Nephron (organoid): ENCODE measurements at regions not wholly inside any gene's neighbourhood (a gene's known extent, or its start where the extent isn't known, plus 50 kb on each side); places are given as distances from the start of the nearest gene placed in this dataset.

Source experiments
- H3K27ac Mint-ChIP-seq, 3 experiments: 2 replicates each; pipeline ENCODE4 v1.8.0; 2020; ENCODE audit warnings: mixed read lengths in 3 of 3, mild to moderate bottlenecking in 2 of 3, moderate library complexity in 1 of 3
- H3K27me3 Mint-ChIP-seq: 2 replicates; pipeline ENCODE4 v1.8.0; 2021; ENCODE audit warnings: low read depth, mild to moderate bottlenecking, moderate library complexity, mixed read lengths
- H3K36me3 Mint-ChIP-seq: 2 replicates; pipeline ENCODE4 v1.8.0; 2020; ENCODE audit warnings: low read depth, mixed read lengths
- H3K4me1 Mint-ChIP-seq: 2 replicates; pipeline ENCODE4 v1.8.0; 2020; ENCODE audit warnings: mixed read lengths
- H3K4me3 Mint-ChIP-seq, 3 experiments: 2 replicates each; pipeline ENCODE4 v1.8.0; 2020; ENCODE audit warnings: mild to moderate bottlenecking in 3 of 3, mixed read lengths in 3 of 3, moderate library complexity in 2 of 3
- H3K9me3 Mint-ChIP-seq: 2 replicates; pipeline ENCODE4 v1.8.0; 2020; ENCODE audit warnings: mixed read lengths
- TF ChIP-seq, protein P1 (sequence below), 3 experiments: fragments of 200-600 bp; sonication (generic); IDR thresholded peaks; one replicate each; pipeline ENCODE4 v1.5.0; 2021; ENCODE audit warnings: antibody characterized with exemption in 3 of 3; ENCODE audit not compliant: unreplicated experiment in 3 of 3

DNA sequence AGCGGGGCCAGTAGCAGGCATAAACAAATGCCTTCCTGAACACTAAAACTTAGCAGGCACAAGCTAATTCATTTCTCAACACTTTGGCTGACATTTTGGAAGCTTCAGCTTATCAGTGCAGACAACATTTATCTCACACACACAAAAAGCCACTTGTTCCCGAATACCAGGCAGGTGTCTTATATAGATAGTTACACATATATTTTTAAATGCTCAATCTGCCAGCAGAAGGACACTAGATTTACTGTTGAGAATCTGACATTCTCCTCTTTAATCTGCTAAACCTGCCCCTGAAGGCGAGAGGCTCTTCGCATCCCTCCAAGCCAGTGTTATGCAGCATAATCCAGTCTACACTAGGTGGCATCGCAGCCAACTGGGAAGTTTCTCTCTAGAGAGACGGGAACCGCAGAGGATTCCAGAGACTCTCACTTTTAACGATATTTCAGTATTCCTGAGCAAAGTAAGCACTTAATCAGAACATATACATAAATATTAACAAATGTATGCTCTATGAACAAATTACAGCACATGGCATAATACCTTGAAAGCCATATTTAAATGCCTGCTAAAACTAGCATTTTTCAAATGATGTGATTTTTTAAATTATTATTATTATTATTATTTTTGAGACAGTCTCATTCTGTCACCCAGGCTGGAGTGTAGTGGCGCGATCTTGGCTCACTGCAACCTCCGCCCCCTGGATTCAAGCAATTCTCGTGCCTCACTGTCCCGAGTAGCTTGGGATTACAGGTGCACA, 90.2 kb upstream of the SCG2 start:
- Mint-ChIP-seq H3K36me3 (no peaks in the 10 kb centered on the region), H3K27me3 (no peaks in the 10 kb centered on the region), H3K27ac (no peak overlapping the region), H3K4me3 (no peak overlapping the region), H3K9me3 (no peaks in the 10 kb centered on the region), H3K4me1 (no peaks in the 10 kb centered on the region)
- TF ChIP-seq, protein P1, sequence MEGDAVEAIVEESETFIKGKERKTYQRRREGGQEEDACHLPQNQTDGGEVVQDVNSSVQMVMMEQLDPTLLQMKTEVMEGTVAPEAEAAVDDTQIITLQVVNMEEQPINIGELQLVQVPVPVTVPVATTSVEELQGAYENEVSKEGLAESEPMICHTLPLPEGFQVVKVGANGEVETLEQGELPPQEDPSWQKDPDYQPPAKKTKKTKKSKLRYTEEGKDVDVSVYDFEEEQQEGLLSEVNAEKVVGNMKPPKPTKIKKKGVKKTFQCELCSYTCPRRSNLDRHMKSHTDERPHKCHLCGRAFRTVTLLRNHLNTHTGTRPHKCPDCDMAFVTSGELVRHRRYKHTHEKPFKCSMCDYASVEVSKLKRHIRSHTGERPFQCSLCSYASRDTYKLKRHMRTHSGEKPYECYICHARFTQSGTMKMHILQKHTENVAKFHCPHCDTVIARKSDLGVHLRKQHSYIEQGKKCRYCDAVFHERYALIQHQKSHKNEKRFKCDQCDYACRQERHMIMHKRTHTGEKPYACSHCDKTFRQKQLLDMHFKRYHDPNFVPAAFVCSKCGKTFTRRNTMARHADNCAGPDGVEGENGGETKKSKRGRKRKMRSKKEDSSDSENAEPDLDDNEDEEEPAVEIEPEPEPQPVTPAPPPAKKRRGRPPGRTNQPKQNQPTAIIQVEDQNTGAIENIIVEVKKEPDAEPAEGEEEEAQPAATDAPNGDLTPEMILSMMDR (IDR thresholded peaks at IDR 0.05; ENCODE audit: unreplicated experiment in 3 of 3): peak; percentile 59 to 66 (median 64)

GRCh38 chr2:223688094-223688835, 86.1 kb upstream of the SCG2 start:
- no peak overlapping the region for H3K27ac Mint-ChIP-seq
- no peaks in the 10 kb centered on the region for H3K4me1 Mint-ChIP-seq
- H3K9me3 Mint-ChIP-seq: no peaks in the 10 kb centered on the region
- H3K4me3 Mint-ChIP-seq: no peak overlapping the region
- H3K27me3 Mint-ChIP-seq: no peaks in the 10 kb centered on the region
- no peaks in the 10 kb centered on the region for H3K36me3 Mint-ChIP-seq
- TF ChIP-seq, protein P1 (IDR thresholded peaks at IDR 0.05; ENCODE audit: unreplicated experiment in 3 of 3): no peak

DNA sequence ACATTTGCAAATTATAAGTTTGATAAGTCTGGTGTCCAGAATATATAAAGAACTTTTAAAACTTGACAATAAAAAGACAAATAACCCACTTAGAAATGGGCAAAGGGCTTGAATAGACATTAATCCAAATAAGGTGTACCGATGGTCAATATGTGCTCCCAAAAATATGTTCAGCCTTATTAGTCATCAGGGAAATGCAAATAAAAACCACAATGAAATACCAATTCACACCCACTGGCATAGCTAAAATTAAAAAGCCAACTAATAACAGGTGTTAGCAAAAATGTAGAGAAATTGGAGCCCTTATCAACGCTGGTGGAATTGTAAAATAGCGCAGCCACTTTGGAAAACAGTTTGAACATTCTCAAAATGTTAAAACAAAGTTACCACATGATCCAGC, 79.0 kb upstream of the SCG2 start:
- Mint-ChIP-seq H3K27me3 (no peaks in the 10 kb centered on the region), H3K4me3 (no peak overlapping the region), H3K36me3 (no peaks in the 10 kb centered on the region), H3K9me3 (no peaks in the 10 kb centered on the region), H3K4me1 (no peaks in the 10 kb centered on the region), H3K27ac (no peak overlapping the region)
- TF ChIP-seq, protein P1 (IDR thresholded peaks at IDR 0.05; ENCODE audit: unreplicated experiment in 3 of 3): no peak

- Mint-ChIP-seq H3K27me3 (peaks cover 3% of the 10 kb centered on the region), H3K4me1 (no peaks in the 10 kb centered on the region), H3K36me3 (no peaks in the 10 kb centered on the region), H3K9me3 (no peaks in the 10 kb centered on the region), H3K4me3 (no peak overlapping the region), H3K27ac (no peak overlapping the region)
- TF ChIP-seq, protein P1 (IDR thresholded peaks at IDR 0.05; ENCODE audit: unreplicated experiment in 3 of 3): peak; percentile 49 to 57 (median 56)
These were observed 72.9 kb upstream of the SCG2 start for GRCh38 chr2:223674998-223675609.

- no peaks in the 10 kb centered on the region for H3K36me3 Mint-ChIP-seq
- H3K9me3 Mint-ChIP-seq: no peaks in the 10 kb centered on the region
- H3K4me3 Mint-ChIP-seq: no peak overlapping the region
- H3K27me3 Mint-ChIP-seq: peaks cover 3% of the 10 kb centered on the region
- H3K27ac Mint-ChIP-seq: no peak overlapping the region
- TF ChIP-seq, protein P1 (IDR thresholded peaks at IDR 0.05; ENCODE audit: unreplicated experiment in 3 of 3): no peak
- H3K4me1 Mint-ChIP-seq: no peaks in the 10 kb centered on the region
These were observed 67.5 kb upstream of the SCG2 start for GRCh38 chr2:223669453-223670225.
